K562 (cell line): ENCODE measurements at regions not wholly inside any gene's neighbourhood (a gene's known extent, or its start where the extent isn't known, plus 50 kb on each side); places are given as distances from the start of the nearest gene placed in this dataset.

ENCODE experiments used
- ATF4 ChIP-seq: fragments of 450-650 bp; formaldehyde crosslinking; IDR thresholded peaks from 2 replicates; pipeline ENCODE4 v1.4.0; 2022; ENCODE audit warnings: mild to moderate bottlenecking, moderate library complexity
- FOXJ2 ChIP-seq: fragments of 200-800 bp; sonication (Bioruptor generic); IDR thresholded peaks from 2 replicates; pipeline ENCODE4 v1.6.1; 2016; ENCODE audit warnings: missing genetic modification characterization, missing compliant biosample characterization
- GABPA ChIP-seq: fragments of 200-800 bp; sonication (Bioruptor generic); conservative IDR thresholded peaks from 2 replicates; pipeline ENCODE4 v1.6.1; 2016; ENCODE audit warnings: low read depth, missing genetic modification characterization, missing compliant biosample characterization
- KLF10 ChIP-seq: fragments of 250-450 bp; sonication (Bioruptor Pico); IDR thresholded peaks from 2 replicates; pipeline ENCODE4 v1.6.1; 2021; ENCODE audit warnings: matching md5 sums
- RUNX1 ChIP-seq: sonication (generic); IDR thresholded peaks from 2 replicates; pipeline ENCODE4 v1.6.1; 2016; ENCODE audit warnings: antibody characterized with exemption, low read depth
- SMAD4 ChIP-seq: fragments of 250-450 bp; sonication (Bioruptor Pico); conservative IDR thresholded peaks from 2 replicates; pipeline ENCODE4 v1.8.0; 2021; ENCODE audit warnings: inconsistent platforms, mild to moderate bottlenecking, moderate library complexity
- ZKSCAN3 ChIP-seq: fragments of 250-450 bp; sonication (Bioruptor Pico); IDR thresholded peaks from 2 replicates; pipeline ENCODE4 v1.4.0; 2020
- TF ChIP-seq, protein P1 (sequence below), 2 experiments: fragments of 450-650 bp; conservative IDR thresholded peaks; 2 replicates each; pipeline ENCODE4 v1.6.1; 2017; ENCODE audit warnings: mild to moderate bottlenecking in 2 of 2, moderate library complexity in 2 of 2
- TF ChIP-seq, protein P2 (sequence below): sonication (generic); formaldehyde crosslinking; IDR thresholded peaks from 2 replicates; pipeline ENCODE4 v1.5.0; 2020; ENCODE audit warnings: missing genetic modification reagents

DNA sequence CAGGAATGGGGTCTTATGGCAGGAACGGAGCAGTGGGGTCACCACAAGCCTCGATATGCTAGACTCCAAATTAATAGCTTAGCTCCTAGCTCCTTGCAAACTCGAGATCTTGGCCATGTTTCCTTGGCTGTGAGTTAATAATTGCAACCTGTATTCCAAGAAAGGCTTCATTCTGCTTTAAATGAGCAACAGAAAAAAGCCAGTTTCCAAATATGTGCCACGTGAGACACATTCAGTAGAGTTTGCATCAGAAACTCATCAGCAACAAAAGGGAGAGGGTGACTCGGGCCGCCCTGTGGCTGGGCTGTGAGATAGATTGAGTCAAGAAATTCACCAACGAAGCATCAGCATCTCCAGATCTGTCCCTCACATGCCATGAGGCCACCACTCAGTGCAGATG is 112.0 kb downstream of the NPTX2 start (continued):
- TF ChIP-seq SMAD4: no peak
- no peak for TF ChIP-seq RUNX1
- TF ChIP-seq, protein P1, sequence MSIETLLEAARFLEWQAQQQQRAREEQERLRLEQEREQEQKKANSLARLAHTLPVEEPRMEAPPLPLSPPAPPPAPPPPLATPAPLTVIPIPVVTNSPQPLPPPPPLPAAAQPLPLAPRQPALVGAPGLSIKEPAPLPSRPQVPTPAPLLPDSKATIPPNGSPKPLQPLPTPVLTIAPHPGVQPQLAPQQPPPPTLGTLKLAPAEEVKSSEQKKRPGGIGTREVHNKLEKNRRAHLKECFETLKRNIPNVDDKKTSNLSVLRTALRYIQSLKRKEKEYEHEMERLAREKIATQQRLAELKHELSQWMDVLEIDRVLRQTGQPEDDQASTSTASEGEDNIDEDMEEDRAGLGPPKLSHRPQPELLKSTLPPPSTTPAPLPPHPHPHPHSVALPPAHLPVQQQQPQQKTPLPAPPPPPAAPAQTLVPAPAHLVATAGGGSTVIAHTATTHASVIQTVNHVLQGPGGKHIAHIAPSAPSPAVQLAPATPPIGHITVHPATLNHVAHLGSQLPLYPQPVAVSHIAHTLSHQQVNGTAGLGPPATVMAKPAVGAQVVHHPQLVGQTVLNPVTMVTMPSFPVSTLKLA (conservative IDR thresholded peaks at IDR 0.05): no peak
- no peak for TF ChIP-seq FOXJ2 (tag)
- TF ChIP-seq, protein P2, sequence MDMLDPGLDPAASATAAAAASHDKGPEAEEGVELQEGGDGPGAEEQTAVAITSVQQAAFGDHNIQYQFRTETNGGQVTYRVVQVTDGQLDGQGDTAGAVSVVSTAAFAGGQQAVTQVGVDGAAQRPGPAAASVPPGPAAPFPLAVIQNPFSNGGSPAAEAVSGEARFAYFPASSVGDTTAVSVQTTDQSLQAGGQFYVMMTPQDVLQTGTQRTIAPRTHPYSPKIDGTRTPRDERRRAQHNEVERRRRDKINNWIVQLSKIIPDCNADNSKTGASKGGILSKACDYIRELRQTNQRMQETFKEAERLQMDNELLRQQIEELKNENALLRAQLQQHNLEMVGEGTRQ (CRISPR knock-in tag): no peak
- TF ChIP-seq ATF4 (CRISPR knock-in tag): no peak
- TF ChIP-seq GABPA (tag): no peak
- no peak for TF ChIP-seq ZKSCAN3 (CRISPR knock-in tag)
- no peak for TF ChIP-seq KLF10 (CRISPR knock-in tag)
